ENCODE measurements at regions not wholly inside any gene's neighbourhood (a gene's known extent, or its start where the extent isn't known, plus 50 kb on each side); places are given as distances from the start of the nearest gene placed in this dataset.
"Not testable (repeated sequence)": the region's sequence is repeated elsewhere in the genome, so short reads cannot be mapped to it uniquely, and the experiment has no call there.

DNA sequence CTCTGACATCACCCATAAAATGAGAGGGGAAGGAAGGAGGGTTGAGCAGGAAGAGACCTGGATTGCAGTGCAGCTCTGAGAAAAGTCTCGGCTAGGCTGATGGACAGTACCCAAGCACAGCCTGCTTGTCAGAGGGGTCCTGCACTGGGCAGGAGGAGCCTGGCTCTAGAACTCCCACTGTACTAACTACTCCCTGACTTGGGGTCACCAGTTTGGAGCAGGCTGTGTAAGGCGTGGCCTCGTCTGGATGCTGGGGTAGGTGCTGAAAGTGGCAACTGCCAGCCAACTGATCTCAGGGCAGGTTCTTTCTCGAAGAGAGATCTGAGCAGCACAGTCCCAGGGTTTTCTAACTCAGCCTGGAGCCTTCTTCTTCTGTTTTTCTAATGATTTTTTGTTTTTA, 176.3 kb downstream of the ATP23 start:
- Histone ChIP-seq H3K27ac (no peak overlapping the region), H3K4me1 (no peaks in the 10 kb centered on the region), H3K9me3 (peaks cover 0 to 5% (median 0%) of the 10 kb centered on the region in 11 donors), H3K27me3 (no peaks in the 10 kb centered on the region), H3K4me3 (no peak overlapping the region), H3K36me3 (no peaks in the 10 kb centered on the region)
- WGBS, 2 donors = 73 to 81% methylated on average over 4 of the region's 4 CpGs
- no peak for ATAC-seq
- TF ChIP-seq, protein P1, sequence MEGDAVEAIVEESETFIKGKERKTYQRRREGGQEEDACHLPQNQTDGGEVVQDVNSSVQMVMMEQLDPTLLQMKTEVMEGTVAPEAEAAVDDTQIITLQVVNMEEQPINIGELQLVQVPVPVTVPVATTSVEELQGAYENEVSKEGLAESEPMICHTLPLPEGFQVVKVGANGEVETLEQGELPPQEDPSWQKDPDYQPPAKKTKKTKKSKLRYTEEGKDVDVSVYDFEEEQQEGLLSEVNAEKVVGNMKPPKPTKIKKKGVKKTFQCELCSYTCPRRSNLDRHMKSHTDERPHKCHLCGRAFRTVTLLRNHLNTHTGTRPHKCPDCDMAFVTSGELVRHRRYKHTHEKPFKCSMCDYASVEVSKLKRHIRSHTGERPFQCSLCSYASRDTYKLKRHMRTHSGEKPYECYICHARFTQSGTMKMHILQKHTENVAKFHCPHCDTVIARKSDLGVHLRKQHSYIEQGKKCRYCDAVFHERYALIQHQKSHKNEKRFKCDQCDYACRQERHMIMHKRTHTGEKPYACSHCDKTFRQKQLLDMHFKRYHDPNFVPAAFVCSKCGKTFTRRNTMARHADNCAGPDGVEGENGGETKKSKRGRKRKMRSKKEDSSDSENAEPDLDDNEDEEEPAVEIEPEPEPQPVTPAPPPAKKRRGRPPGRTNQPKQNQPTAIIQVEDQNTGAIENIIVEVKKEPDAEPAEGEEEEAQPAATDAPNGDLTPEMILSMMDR (IDR thresholded peaks at IDR 0.05) = no peak
- intact Hi-C loops (cut with DNase I) = no loop called here
- DNase-seq = no peak

DNA sequence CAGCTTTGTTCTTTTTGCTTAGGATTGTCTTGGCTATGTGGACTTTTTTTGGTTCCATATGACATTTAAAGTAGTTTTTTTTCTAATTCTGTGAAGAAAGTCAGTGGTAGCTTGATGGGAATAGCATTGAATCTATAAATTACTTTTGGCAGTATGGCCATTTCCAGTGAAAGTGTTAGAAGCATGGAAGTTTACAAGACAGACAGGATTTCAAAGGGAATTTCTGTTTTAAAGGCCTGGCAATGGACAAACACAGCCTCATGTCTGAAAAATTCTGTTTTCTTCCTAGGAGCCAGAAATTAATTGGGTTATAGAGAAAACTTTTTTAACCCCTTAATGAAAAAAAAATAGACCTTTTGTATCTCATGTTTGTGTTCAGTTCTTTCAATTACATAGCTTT, 184.4 kb downstream of the ATP23 start:
- H3K9me3 ChIP-seq; DNase-seq; H3K36me3 ChIP-seq; intact Hi-C loops (cut with DNase I); H3K4me3 ChIP-seq; H3K27ac ChIP-seq; ATAC-seq; H3K27me3 ChIP-seq; H3K4me1 ChIP-seq: not testable (repeated sequence)

DNA sequence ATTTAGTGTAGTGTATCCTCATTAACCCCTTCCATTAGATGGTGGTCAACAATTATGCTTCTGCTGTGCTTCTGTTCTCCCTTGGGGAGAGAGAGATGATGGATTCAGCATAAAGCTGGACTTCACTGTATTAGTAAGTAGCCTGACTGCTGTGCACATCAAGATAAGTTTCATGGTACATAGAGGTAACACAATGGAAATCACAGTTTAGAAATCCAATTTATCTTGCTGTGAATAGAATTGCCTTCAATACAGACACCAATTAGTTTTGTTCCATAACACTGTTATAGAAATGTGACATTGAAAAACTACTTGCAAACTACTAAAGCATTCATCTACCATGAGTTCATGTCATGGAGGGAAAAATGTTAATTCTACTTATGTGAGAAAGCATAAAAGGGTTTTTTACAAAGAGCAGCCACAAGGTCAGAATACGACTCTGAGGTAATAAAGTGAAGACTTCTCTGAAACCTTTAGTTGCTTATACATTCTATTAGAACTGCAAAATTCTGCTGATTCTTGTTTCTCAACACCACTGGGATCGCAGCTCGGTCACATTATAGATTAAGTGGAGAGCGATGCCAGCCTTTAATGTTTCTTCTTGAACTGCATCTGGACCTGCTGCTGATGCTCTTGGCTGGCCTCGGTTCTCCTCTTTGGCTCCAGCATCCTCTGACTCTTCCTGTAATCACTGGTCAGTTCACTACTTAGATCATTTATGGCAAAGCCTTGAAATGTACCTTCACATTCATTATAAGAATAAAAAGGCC, 190.8 kb downstream of the ATP23 start:
- no peak for DNase-seq
- Histone ChIP-seq H3K27me3 (no peaks in the 10 kb centered on the region), H3K9me3 (peaks cover 0 to 2% (median 0%) of the 10 kb centered on the region in 11 donors), H3K36me3 (no peaks in the 10 kb centered on the region), H3K4me3 (no peak overlapping the region), H3K4me1 (no peaks in the 10 kb centered on the region), H3K27ac (no peak overlapping the region)
- no peak for ATAC-seq
- TF ChIP-seq, protein P1 (IDR thresholded peaks at IDR 0.05) = no peak
- WGBS, 2 donors = 84 to 92% methylated on average over 5 of the region's 5 CpGs
- intact Hi-C loops (cut with DNase I) = no loop called here

DNA sequence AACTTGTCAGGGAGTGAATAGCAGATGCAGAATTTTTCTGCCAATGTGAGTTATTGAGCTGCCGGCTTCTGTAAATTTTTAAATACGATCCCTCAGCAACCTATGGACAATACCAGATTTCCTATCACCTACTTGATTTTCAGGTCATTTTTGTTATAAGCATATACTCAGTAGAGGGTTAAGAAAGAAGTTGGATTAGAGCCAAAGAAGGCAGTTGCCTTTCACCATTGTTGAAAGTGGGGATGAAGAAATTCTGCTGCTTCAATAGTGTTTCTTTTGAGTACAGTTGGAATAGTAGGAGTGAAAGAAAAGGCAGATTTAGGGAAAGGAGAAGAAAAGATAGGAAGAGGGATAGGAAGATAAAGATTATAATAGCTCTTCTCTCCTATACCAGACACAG, 197.1 kb downstream of the ATP23 start:
- no peak for ATAC-seq
- intact Hi-C loops (cut with DNase I) = no loop called here

DNA sequence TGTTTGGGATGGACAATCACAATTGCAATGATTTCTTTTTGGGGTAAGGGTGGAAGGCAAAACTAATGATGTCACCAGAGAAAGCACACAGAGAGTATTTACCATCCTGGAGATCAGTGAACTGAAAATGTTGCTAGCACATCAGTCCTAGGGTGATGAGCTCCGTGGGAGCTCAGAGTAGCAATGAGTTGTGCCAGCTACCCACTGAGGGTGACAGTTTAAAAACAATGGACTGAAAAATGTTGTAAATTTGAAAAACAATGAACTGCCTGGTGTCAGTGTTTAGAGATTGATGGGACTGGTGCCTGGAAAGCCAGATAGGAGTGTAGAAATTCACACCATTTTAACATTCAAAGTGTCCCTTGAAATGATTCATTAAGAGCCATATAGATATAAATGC, 198.5 kb downstream of the ATP23 start:
- 23 to 61% methylated on average over 1 of the region's 1 CpG for WGBS, 2 donors
- H3K36me3 ChIP-seq = no peaks in the 10 kb centered on the region
- TF ChIP-seq, protein P1 (IDR thresholded peaks at IDR 0.05) = no peak
- H3K9me3 ChIP-seq = peaks cover 0 to 11% (median 0%) of the 10 kb centered on the region in 11 donors
- no peaks in the 10 kb centered on the region for H3K27me3 ChIP-seq
- intact Hi-C loops (cut with DNase I) = no loop called here
- no peak overlapping the region for H3K27ac ChIP-seq
- no peaks in the 10 kb centered on the region for H3K4me1 ChIP-seq
- ATAC-seq (no peak), DNase-seq (no peak)
- no peak overlapping the region for H3K4me3 ChIP-seq

More for the DNA sequence above, 197.1 kb downstream of the ATP23 start:
- H3K36me3 ChIP-seq = no peaks in the 10 kb centered on the region
- H3K27me3 ChIP-seq = no peaks in the 10 kb centered on the region
- no peak for DNase-seq
- TF ChIP-seq, protein P1 (IDR thresholded peaks at IDR 0.05) = no peak
- peaks cover 0 to 7% (median 0%) of the 10 kb centered on the region in 11 donors for H3K9me3 ChIP-seq
- H3K27ac ChIP-seq = no peak overlapping the region
- no peak overlapping the region for H3K4me3 ChIP-seq
- 76 to 87% methylated on average over 2 of the region's 2 CpGs for WGBS, 2 donors
- H3K4me1 ChIP-seq = no peaks in the 10 kb centered on the region
